ENCODE measurements at regions not wholly inside any gene's neighbourhood (a gene's known extent, or its start where the extent isn't known, plus 50 kb on each side); places are given as distances from the start of the nearest gene placed in this dataset.

DNA sequence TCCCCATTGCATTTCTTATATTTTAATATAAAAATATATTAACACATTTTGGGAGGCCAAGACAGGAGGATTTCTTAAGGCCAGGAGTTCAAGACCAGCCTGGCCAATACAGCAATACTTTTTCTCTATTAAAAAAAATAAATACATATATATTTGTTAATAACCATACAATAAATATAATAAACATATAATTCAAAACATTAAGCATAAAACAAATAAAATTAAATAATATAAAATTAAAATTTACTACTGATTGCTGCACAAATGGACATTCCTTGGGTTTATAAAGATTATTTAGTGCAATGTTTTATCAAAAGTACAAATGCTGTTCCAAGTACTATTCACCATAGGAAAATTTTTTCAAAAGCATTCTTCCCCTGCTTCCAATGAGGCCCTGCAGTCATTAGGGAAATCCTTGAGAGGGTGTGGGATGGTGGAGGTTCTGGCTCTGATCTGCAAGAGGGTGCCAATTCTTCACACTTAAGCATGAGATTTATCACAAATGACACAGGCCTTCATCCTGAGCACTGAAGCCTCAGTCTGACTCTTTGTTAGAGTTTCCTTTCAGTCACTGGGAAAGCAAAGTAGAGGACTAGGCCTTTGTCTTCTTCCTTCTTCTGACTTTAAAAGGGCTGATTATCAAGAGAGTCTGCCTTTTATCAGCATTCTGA, 596.7 kb downstream of the EPM2A start:
- no peak for TF ChIP-seq EZH2 (IDR thresholded peaks at IDR 0.05; ENCODE audit: borderline replicate concordance, low read depth, low read length, poor library complexity, severe bottlenecking)
- TF ChIP-seq, protein P1, sequence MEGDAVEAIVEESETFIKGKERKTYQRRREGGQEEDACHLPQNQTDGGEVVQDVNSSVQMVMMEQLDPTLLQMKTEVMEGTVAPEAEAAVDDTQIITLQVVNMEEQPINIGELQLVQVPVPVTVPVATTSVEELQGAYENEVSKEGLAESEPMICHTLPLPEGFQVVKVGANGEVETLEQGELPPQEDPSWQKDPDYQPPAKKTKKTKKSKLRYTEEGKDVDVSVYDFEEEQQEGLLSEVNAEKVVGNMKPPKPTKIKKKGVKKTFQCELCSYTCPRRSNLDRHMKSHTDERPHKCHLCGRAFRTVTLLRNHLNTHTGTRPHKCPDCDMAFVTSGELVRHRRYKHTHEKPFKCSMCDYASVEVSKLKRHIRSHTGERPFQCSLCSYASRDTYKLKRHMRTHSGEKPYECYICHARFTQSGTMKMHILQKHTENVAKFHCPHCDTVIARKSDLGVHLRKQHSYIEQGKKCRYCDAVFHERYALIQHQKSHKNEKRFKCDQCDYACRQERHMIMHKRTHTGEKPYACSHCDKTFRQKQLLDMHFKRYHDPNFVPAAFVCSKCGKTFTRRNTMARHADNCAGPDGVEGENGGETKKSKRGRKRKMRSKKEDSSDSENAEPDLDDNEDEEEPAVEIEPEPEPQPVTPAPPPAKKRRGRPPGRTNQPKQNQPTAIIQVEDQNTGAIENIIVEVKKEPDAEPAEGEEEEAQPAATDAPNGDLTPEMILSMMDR (conservative IDR thresholded peaks at IDR 0.05; ENCODE audit: low read depth, low read length) = no peak
